Neural cell (in vitro differentiated cells): ENCODE measurements at regions not wholly inside any gene's neighbourhood (a gene's known extent, or its start where the extent isn't known, plus 50 kb on each side); places are given as distances from the start of the nearest gene placed in this dataset.

Experiments used
- EP300 ChIP-seq: fragments of 450-650 bp; conservative IDR thresholded peaks from 2 replicates; pipeline ENCODE4 v1.6.1; 2014; ENCODE audit warnings: antibody characterized with exemption, mild to moderate bottlenecking, moderate library complexity; ENCODE audit not compliant: poor library complexity, severe bottlenecking
- EZH2 ChIP-seq: fragments of 200-600, 300-800 bp; shearing (Covaris generic), sonication (generic); IDR thresholded peaks from 2 replicates; pipeline ENCODE4 v1.6.1; 2014; ENCODE audit warnings: antibody characterized with exemption, low read length, borderline replicate concordance, mild to moderate bottlenecking; ENCODE audit not compliant: insufficient read depth, poor library complexity, severe bottlenecking
- POLR2AphosphoS5 ChIP-seq: IDR thresholded peaks from 2 replicates; pipeline ENCODE4 v1.6.1; 2012
- TF ChIP-seq, protein P1 (sequence below): fragments of 450-650 bp; IDR thresholded peaks from 2 replicates; pipeline ENCODE4 v1.5.1; 2014; ENCODE audit warnings: antibody characterized with exemption, mild to moderate bottlenecking, moderate library complexity; ENCODE audit not compliant: poor library complexity, severe bottlenecking

DNA sequence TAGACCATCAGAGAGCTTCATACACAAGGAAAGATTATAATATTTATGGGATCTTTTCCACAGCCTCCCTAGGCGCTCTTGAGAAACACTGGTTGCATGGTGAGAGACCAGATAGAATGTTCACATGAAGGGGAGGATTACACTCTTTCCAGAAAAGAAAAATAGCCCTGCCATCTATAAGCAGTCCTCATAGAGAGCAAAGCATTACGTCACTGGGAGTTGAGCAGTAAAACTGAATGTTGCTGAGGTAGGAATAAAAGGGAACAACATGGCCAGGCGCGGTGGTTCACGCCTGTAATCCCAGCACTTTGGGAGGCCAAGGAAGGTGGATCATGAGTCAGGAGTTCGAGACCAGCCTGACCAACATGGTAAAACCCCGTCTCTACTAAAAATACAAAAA lies 1934.3 kb downstream of the SUCLG1 start:
- TF ChIP-seq EP300 = no peak
- TF ChIP-seq, protein P1, sequence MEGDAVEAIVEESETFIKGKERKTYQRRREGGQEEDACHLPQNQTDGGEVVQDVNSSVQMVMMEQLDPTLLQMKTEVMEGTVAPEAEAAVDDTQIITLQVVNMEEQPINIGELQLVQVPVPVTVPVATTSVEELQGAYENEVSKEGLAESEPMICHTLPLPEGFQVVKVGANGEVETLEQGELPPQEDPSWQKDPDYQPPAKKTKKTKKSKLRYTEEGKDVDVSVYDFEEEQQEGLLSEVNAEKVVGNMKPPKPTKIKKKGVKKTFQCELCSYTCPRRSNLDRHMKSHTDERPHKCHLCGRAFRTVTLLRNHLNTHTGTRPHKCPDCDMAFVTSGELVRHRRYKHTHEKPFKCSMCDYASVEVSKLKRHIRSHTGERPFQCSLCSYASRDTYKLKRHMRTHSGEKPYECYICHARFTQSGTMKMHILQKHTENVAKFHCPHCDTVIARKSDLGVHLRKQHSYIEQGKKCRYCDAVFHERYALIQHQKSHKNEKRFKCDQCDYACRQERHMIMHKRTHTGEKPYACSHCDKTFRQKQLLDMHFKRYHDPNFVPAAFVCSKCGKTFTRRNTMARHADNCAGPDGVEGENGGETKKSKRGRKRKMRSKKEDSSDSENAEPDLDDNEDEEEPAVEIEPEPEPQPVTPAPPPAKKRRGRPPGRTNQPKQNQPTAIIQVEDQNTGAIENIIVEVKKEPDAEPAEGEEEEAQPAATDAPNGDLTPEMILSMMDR = no peak
- TF ChIP-seq EZH2 = no peak
- TF ChIP-seq POLR2AphosphoS5 = no peak
